Neuronal stem cell (in vitro differentiated cells): ENCODE measurements at regions not wholly inside any gene's neighbourhood (a gene's known extent, or its start where the extent isn't known, plus 50 kb on each side); places are given as distances from the start of the nearest gene placed in this dataset.

ENCODE experiments used
- DNase-seq: peaks from one replicate; pipeline ENCODE4 v3.0.0-alpha.2; 2013; ENCODE audit warnings: low spot score
- H2AFZ ChIP-seq: one replicate; pipeline ENCODE4 v1.6.1; 2013; ENCODE audit warnings: mild to moderate bottlenecking, low read length, inconsistent platforms
- H2AK5ac ChIP-seq: 2 replicates; pipeline ENCODE4 v1.6.1; 2013; ENCODE audit warnings: low read depth, mild to moderate bottlenecking, inconsistent platforms, low read length, moderate library complexity, mixed read lengths
- H2BK120ac ChIP-seq: 2 replicates; pipeline ENCODE4 v1.6.1; 2013; ENCODE audit warnings: low read depth, mild to moderate bottlenecking, inconsistent platforms, low read length, moderate library complexity, mixed read lengths
- H2BK12ac ChIP-seq: one replicate; pipeline ENCODE4 v1.6.1; 2013; ENCODE audit warnings: low read length, inconsistent platforms
- H2BK15ac ChIP-seq: 2 replicates; pipeline ENCODE4 v1.6.1; 2013; ENCODE audit warnings: mild to moderate bottlenecking, low read length, inconsistent platforms, mixed read lengths
- H2BK5ac ChIP-seq: one replicate; pipeline ENCODE4 v1.6.1; 2013; ENCODE audit warnings: inconsistent platforms, mild to moderate bottlenecking, low read length, moderate library complexity
- H3K14ac ChIP-seq: one replicate; pipeline ENCODE4 v1.6.1; 2013; ENCODE audit warnings: low read length, inconsistent platforms
- H3K18ac ChIP-seq: 2 replicates; pipeline ENCODE4 v1.6.1; 2013; ENCODE audit warnings: low read length, inconsistent platforms
- H3K23ac ChIP-seq: 2 replicates; pipeline ENCODE4 v1.6.1; 2013; ENCODE audit warnings: low read depth, mild to moderate bottlenecking, mixed read lengths, low read length, inconsistent platforms; ENCODE audit not compliant: poor library complexity
- H3K27ac ChIP-seq: replicated peaks from 3 replicates; pipeline ENCODE4 v1.5.1; 2013; ENCODE audit warnings: low read length, inconsistent platforms
- H3K27me3 ChIP-seq, 3 experiments: 2 replicates each; pipeline ENCODE4 v1.6.1; 2013; ENCODE audit warnings: low read length in 3 of 3, mild to moderate bottlenecking in 2 of 3, inconsistent platforms in 1 of 3, low read depth in 1 of 3, mixed read lengths in 1 of 3, moderate library complexity in 1 of 3; ENCODE audit not compliant: control insufficient read depth in 3 of 3, insufficient read depth in 3 of 3
- H3K36me3 ChIP-seq, 2 donors: replicated peaks in 1 of 2; 2 replicates each; pipeline ENCODE4 v1.6.1; 2013; ENCODE audit warnings: low read length in 2 of 2; ENCODE audit not compliant: control insufficient read depth in 2 of 2, insufficient read depth in 2 of 2
- H3K4ac ChIP-seq: 2 replicates; pipeline ENCODE4 v1.6.1; 2013; ENCODE audit warnings: inconsistent platforms, mild to moderate bottlenecking, low read length, moderate library complexity
- H3K4me1 ChIP-seq, 2 donors: 1 replicate in 1 of 2; 2 replicates in 1 of 2; pipeline ENCODE4 v1.6.1; 2013; ENCODE audit warnings: low read length in 2 of 2, low read depth in 1 of 2; ENCODE audit not compliant: control insufficient read depth in 2 of 2, insufficient read depth in 1 of 2
- H3K4me2 ChIP-seq: one replicate; pipeline ENCODE4 v1.6.1; 2013; ENCODE audit warnings: mild to moderate bottlenecking, low read length, inconsistent platforms; ENCODE audit not compliant: insufficient read depth, poor library complexity, severe bottlenecking
- H3K4me3 ChIP-seq, 2 donors: 2 replicates each; pipeline ENCODE4 v1.5.1; 2013; ENCODE audit warnings: low read length in 2 of 2, mild to moderate bottlenecking in 2 of 2, inconsistent platforms in 1 of 2, moderate library complexity in 1 of 2
- H3K79me1 ChIP-seq: one replicate; pipeline ENCODE4 v1.6.1; 2013; ENCODE audit warnings: low read depth, mild to moderate bottlenecking, inconsistent platforms, low read length, moderate library complexity
- H3K9ac ChIP-seq: one replicate; pipeline ENCODE4 v1.6.1; 2013; ENCODE audit warnings: mild to moderate bottlenecking, low read depth, low read length, inconsistent platforms; ENCODE audit not compliant: poor library complexity
- H3K9me3 ChIP-seq, 2 donors: replicated peaks in 1 of 2; 2 replicates each; pipeline versions ENCODE3 to v1.6.1; 2013; ENCODE audit warnings: low read length in 2 of 2, mild to moderate bottlenecking in 2 of 2, inconsistent platforms in 1 of 2, low read depth in 1 of 2, mixed read lengths in 1 of 2, moderate library complexity in 1 of 2; ENCODE audit not compliant: control insufficient read depth in 2 of 2, insufficient read depth in 1 of 2
- H4K8ac ChIP-seq: one replicate; pipeline ENCODE4 v1.6.1; 2013; ENCODE audit warnings: low read depth, mild to moderate bottlenecking, inconsistent platforms, low read length, moderate library complexity
- H4K91ac ChIP-seq: one replicate; pipeline ENCODE4 v1.6.1; 2013; ENCODE audit warnings: low read length, low read depth, mild to moderate bottlenecking, inconsistent platforms; ENCODE audit not compliant: poor library complexity
- WGBS, 2 donors: extraction: QIAGEN DNeasy Blood & Tissue Kit; methylation state at CpG; one replicate each; pipeline ENCODE4 v1.1.7; 2013; ENCODE audit warnings: missing lambda C conversion rate in 2 of 2, mixed read lengths in 1 of 2; ENCODE audit not compliant: insufficient read length in 2 of 2, insufficient replicate concordance in 1 of 2; ENCODE audit errors: extremely low coverage in 2 of 2; 5-methylcytosine and 5-hydroxymethylcytosine counted together

DNA sequence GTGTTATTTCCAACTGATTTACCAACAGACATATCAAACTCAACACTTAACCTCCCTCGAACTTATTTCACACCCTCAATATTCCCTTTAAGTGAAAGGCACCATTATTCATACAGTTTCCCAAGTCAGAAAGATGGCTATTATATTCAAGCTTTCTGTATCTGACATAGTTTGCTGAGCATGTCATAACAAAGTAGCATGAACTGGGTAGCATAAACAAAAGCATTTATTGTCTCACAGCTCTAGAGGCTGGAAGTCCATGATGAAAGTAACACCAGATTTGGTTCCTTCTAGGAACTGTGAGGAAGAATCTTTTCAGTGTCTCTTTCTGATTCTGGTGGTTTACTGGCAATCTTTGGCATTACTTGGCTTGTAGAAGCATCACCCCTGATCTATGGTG lies 1388.6 kb downstream of the TECRL start:
- no peaks in the 10 kb centered on the region for H3K36me3 ChIP-seq
- no peak for DNase-seq
- H2BK5ac ChIP-seq: no peak overlapping the region
- H3K4ac ChIP-seq: no peak overlapping the region
- no peaks in the 10 kb centered on the region for H3K79me1 ChIP-seq
- no peak overlapping the region for H3K18ac ChIP-seq
- H3K9me3 ChIP-seq: no peaks in the 10 kb centered on the region
- H4K91ac ChIP-seq: no peak overlapping the region
- no peaks in the 10 kb centered on the region for H3K27me3 ChIP-seq
- H3K23ac ChIP-seq: no peak overlapping the region
- H2BK15ac ChIP-seq: no peak overlapping the region
- no peak overlapping the region for H3K14ac ChIP-seq
- H4K8ac ChIP-seq: no peak overlapping the region
- WGBS, 2 donors: 100% methylated on average over 1 of the region's 1 CpG; no CpG with 5 or more reads in 1 of the 2 donors
- H3K9ac ChIP-seq: no peak overlapping the region
- no peak overlapping the region for H3K4me3 ChIP-seq
- H2BK120ac ChIP-seq: no peak overlapping the region
- H2BK12ac ChIP-seq: no peak overlapping the region
- H3K4me2 ChIP-seq: no peak overlapping the region
- H3K4me1 ChIP-seq: no peaks in the 10 kb centered on the region
- H3K27ac ChIP-seq: no peak overlapping the region
- H2AFZ ChIP-seq: no peak overlapping the region
- no peak overlapping the region for H2AK5ac ChIP-seq

DNA sequence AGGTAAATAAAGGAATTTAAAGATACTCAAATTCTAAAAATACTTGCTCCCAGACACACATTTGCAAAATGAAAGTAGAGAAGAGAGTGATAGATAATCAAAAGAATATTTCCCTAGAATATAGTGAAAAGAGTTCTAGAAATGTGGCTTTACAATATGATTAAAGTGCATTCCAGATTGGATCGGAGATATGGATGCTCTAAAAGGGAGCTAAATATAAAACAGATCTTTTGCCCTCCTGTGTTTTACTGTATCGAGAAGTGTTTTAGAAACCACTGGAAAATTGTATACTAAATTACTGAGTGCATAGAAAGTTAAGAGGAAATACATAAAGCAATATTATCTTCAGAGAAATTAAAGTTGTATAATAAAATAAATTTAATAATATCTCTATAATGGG lies 1392.0 kb downstream of the TECRL start:
- no peak for DNase-seq
- Histone ChIP-seq H4K91ac (no peak overlapping the region), H3K36me3 (no peaks in the 10 kb centered on the region), H3K4me1 (no peaks in the 10 kb centered on the region), H3K9ac (no peak overlapping the region), H2BK15ac (no peak overlapping the region), H2BK120ac (no peak overlapping the region), H3K27ac (no peak overlapping the region), H3K79me1 (no peaks in the 10 kb centered on the region), H3K14ac (no peak overlapping the region), H3K18ac (no peak overlapping the region), H3K27me3 (no peaks in the 10 kb centered on the region), H2AK5ac (no peak overlapping the region), H2AFZ (no peak overlapping the region), H4K8ac (no peak overlapping the region), H2BK12ac (no peak overlapping the region), H3K4me2 (no peak overlapping the region), H3K4ac (no peak overlapping the region), H3K23ac (no peak overlapping the region), H3K4me3 (no peak overlapping the region), H3K9me3 (no peaks in the 10 kb centered on the region), H2BK5ac (no peak overlapping the region)
- no CpG with 5 or more reads among the region's 2 CpGs for WGBS, 2 donors

- no peak overlapping the region for H3K23ac ChIP-seq
- H2AK5ac ChIP-seq: no peak overlapping the region
Observed at GRCh38 chr4:62970846-62971245, 1438.4 kb downstream of the TECRL start.

DNA sequence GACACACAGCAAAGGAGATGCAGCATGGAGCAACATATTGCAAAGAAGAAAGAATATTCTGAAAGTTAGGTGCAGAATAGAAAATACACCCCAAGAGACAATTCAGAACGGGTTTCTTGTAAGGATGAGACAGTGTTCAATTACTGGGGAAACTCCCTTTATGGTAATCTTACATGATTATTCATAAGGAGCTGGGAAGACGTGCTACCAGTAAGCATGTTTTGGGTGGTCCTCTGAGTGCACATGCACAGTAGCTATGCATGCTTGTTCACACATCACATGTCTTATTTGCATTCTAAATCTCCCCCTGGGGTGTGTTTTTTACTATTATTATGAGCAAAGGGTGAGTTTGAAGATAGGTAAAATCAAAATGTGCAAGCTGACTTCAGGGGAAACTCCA lies 1448.8 kb downstream of the TECRL start:
- H4K8ac ChIP-seq: no peak overlapping the region
- no peaks in the 10 kb centered on the region for H3K4me1 ChIP-seq
- H3K9ac ChIP-seq: no peak overlapping the region
- H2AK5ac ChIP-seq: no peak overlapping the region
- no peaks in the 10 kb centered on the region for H3K27me3 ChIP-seq
- no peak overlapping the region for H3K4ac ChIP-seq
- H3K36me3 ChIP-seq: no peaks in the 10 kb centered on the region
- H3K23ac ChIP-seq: no peak overlapping the region
- no peak overlapping the region for H3K27ac ChIP-seq
- H2BK120ac ChIP-seq: no peak overlapping the region
- H3K4me2 ChIP-seq: no peak overlapping the region
- no peak overlapping the region for H4K91ac ChIP-seq
- no peak for DNase-seq
- H2BK5ac ChIP-seq: no peak overlapping the region
- no peak overlapping the region for H3K14ac ChIP-seq
- H2AFZ ChIP-seq: no peak overlapping the region
- H2BK15ac ChIP-seq: no peak overlapping the region
- whole genome bisulfite sequencing, 2 donors: no CpG with 5 or more reads among the region's 2 CpGs
- no peak overlapping the region for H3K18ac ChIP-seq
- H3K9me3 ChIP-seq: no peaks in the 10 kb centered on the region
- no peak overlapping the region for H3K4me3 ChIP-seq
- H2BK12ac ChIP-seq: no peak overlapping the region
- no peaks in the 10 kb centered on the region for H3K79me1 ChIP-seq

More at GRCh38 chr4:62970846-62971245, 1438.4 kb downstream of the TECRL start:
- Histone ChIP-seq H3K4me1 (no peaks in the 10 kb centered on the region), H3K27me3 (no peaks in the 10 kb centered on the region), H3K9ac (no peak overlapping the region), H2AFZ (no peak overlapping the region), H3K18ac (no peak overlapping the region), H3K4ac (no peak overlapping the region), H2BK120ac (no peak overlapping the region), H2BK5ac (no peak overlapping the region), H2BK15ac (no peak overlapping the region), H3K79me1 (no peaks in the 10 kb centered on the region), H4K8ac (no peak overlapping the region), H4K91ac (no peak overlapping the region), H3K14ac (no peak overlapping the region), H3K4me3 (no peak overlapping the region), H3K36me3 (no peaks in the 10 kb centered on the region), H3K4me2 (no peak overlapping the region), H2BK12ac (no peak overlapping the region), H3K27ac (no peak overlapping the region), H3K9me3 (no peaks in the 10 kb centered on the region)
- no CpG with 5 or more reads among the region's 1 CpG for WGBS, 2 donors
- no peak for DNase-seq
